SK-N-SH (cell line): ENCODE measurements at regions not wholly inside any gene's neighbourhood (a gene's known extent, or its start where the extent isn't known, plus 50 kb on each side); places are given as distances from the start of the nearest gene placed in this dataset.

ENCODE experiments used
- CTCF ChIA-PET: fragments of 300-600, 350-600 bp; formaldehyde crosslinking; extraction: SDS; loops from one replicate; lab custom pipeline; 2021; lab: Yijun Ruan, JAX
- POLR2A ChIA-PET: fragments of 350-600 bp; sonication (Branson Sonifier 250); formaldehyde crosslinking; extraction: SDS; loops from one replicate; lab custom pipeline; 2020; ENCODE audit warnings: antibody characterized with exemption, inconsistent platforms; lab: Yijun Ruan, JAX
- DNase-seq: peaks from one replicate; pipeline ENCODE4 v3.0.0; 2012
- H2AFZ ChIP-seq: fragments of 200-600 bp; sonication (generic); 2 replicates; pipeline ENCODE4 v1.8.1; 2016; ENCODE audit warnings: antibody characterized with exemption, mild to moderate bottlenecking, low read depth
- H3F3A ChIP-seq: fragments of 200-600 bp; sonication (generic); replicated peaks from 2 replicates; pipeline ENCODE3; 2016; ENCODE audit warnings: antibody characterized with exemption, mild to moderate bottlenecking; ENCODE audit not compliant: insufficient read depth
- H3K27ac ChIP-seq, 2 experiments: fragments of 200-500 bp in 1 of 2; fragments of 200-600 bp in 1 of 2; sonication (Bioruptor generic) in 1 of 2; sonication (generic), shearing (Covaris generic) in 1 of 2; 2 replicates each; pipeline versions ENCODE4 v1.5.1 to v1.6.1; 2014 to 2016; ENCODE audit warnings: low read depth in 2 of 2, inconsistent platforms in 1 of 2, low read length in 1 of 2, mild to moderate bottlenecking in 1 of 2, mixed read lengths in 1 of 2
- H3K27me3 ChIP-seq: fragments of 200-600 bp; sonication (generic), shearing (Covaris generic); 2 replicates; pipeline ENCODE4 v1.6.1; 2016; ENCODE audit warnings: mixed run types; ENCODE audit not compliant: insufficient read depth
- H3K36me3 ChIP-seq, 2 experiments: fragments of 200-500 bp in 1 of 2; fragments of 200-600 bp in 1 of 2; sonication (Bioruptor generic) in 1 of 2; sonication (generic) in 1 of 2; replicated peaks in 1 of 2; 2 replicates each; pipeline versions ENCODE3 to v1.5.1; 2014 to 2016; ENCODE audit warnings: low read length in 1 of 2, mild to moderate bottlenecking in 1 of 2; ENCODE audit not compliant: insufficient read depth in 2 of 2, control insufficient read depth in 1 of 2
- H3K4me1 ChIP-seq, 2 experiments: fragments of 200-500 bp in 1 of 2; fragments of 200-600 bp in 1 of 2; sonication (Bioruptor generic) in 1 of 2; sonication (generic), shearing (Covaris generic) in 1 of 2; 2 replicates each; pipeline versions ENCODE4 v1.5.1 to v1.6.1; 2014 to 2016; ENCODE audit warnings: low read depth in 1 of 2, low read length in 1 of 2, mixed run types in 1 of 2; ENCODE audit not compliant: insufficient read depth in 2 of 2, control insufficient read depth in 1 of 2
- H3K4me2 ChIP-seq: fragments of 200-600 bp; sonication (generic), shearing (Covaris generic); 2 replicates; pipeline ENCODE4 v1.6.1; 2017; ENCODE audit warnings: mixed run types
- H3K4me3 ChIP-seq, 2 experiments: fragments of 200-500 bp in 1 of 2; fragments of 200-600 bp in 1 of 2; sonication (Bioruptor generic) in 1 of 2; sonication (generic), shearing (Covaris generic) in 1 of 2; 2 replicates each; pipeline versions ENCODE4 v1.5.1 to v1.8.1; 2014 to 2016; ENCODE audit warnings: low read depth in 2 of 2, inconsistent platforms in 1 of 2, low read length in 1 of 2, mild to moderate bottlenecking in 1 of 2, mixed read lengths in 1 of 2, moderate library complexity in 1 of 2
- H3K79me2 ChIP-seq: fragments of 200-600 bp; sonication (generic); 2 replicates; pipeline ENCODE4 v1.8.1; 2017; ENCODE audit warnings: mild to moderate bottlenecking; ENCODE audit not compliant: insufficient read depth
- H3K9ac ChIP-seq: fragments of 200-600 bp; sonication (generic); 2 replicates; pipeline ENCODE4 v1.6.1; 2017; ENCODE audit warnings: mixed run types
- H3K9me2 ChIP-seq: fragments of 200-600 bp; sonication (generic); 2 replicates; pipeline ENCODE4 v1.6.1; 2017; ENCODE audit warnings: mixed run types
- H3K9me3 ChIP-seq: fragments of 200-600 bp; sonication (generic); 2 replicates; pipeline ENCODE4 v1.6.1; 2017; ENCODE audit warnings: mixed run types, mild to moderate bottlenecking, moderate library complexity
- H4K20me1 ChIP-seq: fragments of 200-600 bp; sonication (generic); 2 replicates; pipeline ENCODE4 v1.6.1; 2017; ENCODE audit warnings: mild to moderate bottlenecking, mixed run types; ENCODE audit not compliant: insufficient read depth
- CHD2 ChIP-seq: fragments of 150-350 bp; IDR thresholded peaks from 2 replicates; pipeline ENCODE4 v1.6.1; 2018; ENCODE audit warnings: low read length; ENCODE audit not compliant: partially characterized antibody
- EZH2phosphoT487 ChIP-seq: fragments of 200-600 bp; sonication (generic); IDR thresholded peaks from 2 replicates; pipeline ENCODE4 v1.6.1; 2017; ENCODE audit warnings: low read depth, mixed run types, mild to moderate bottlenecking, antibody characterized with exemption, moderate library complexity, borderline replicate concordance
- FOXJ3 ChIP-seq: sonication (generic); formaldehyde crosslinking; IDR thresholded peaks from 2 replicates; pipeline ENCODE4 v1.5.1; 2020; ENCODE audit warnings: mild to moderate bottlenecking, missing genetic modification reagents
- FOXM1 ChIP-seq: IDR thresholded peaks from 2 replicates; pipeline ENCODE4 v1.4.0; 2012; ENCODE audit warnings: low read depth, mild to moderate bottlenecking
- GATA2 ChIP-seq: sonication (generic); formaldehyde crosslinking; IDR thresholded peaks from 2 replicates; pipeline ENCODE4 v1.5.0; 2020; ENCODE audit warnings: mild to moderate bottlenecking, missing genetic modification reagents
- JUND ChIP-seq: IDR thresholded peaks from 2 replicates; pipeline ENCODE4 v1.4.0; 2012
- MEF2A ChIP-seq: IDR thresholded peaks from 2 replicates; pipeline ENCODE4 v1.4.0; 2012; ENCODE audit warnings: low read depth, borderline replicate concordance
- MXI1 ChIP-seq: IDR thresholded peaks from 2 replicates; pipeline ENCODE4 v1.6.1; 2012; ENCODE audit warnings: mild to moderate bottlenecking, low read depth, low read length, improper control_type of control experiment
- NRF1 ChIP-seq: IDR thresholded peaks from 2 replicates; pipeline ENCODE4 v1.6.1; 2012; ENCODE audit warnings: low read depth, mild to moderate bottlenecking, low read length
- PBX3 ChIP-seq: IDR thresholded peaks from 2 replicates; pipeline ENCODE4; 2012
- TCF12 ChIP-seq: IDR thresholded peaks from 2 replicates; pipeline ENCODE4 v1.4.0; 2012
- YY1 ChIP-seq: IDR thresholded peaks from 2 replicates; pipeline ENCODE4 v1.4.0; 2012; ENCODE audit warnings: low read depth, mild to moderate bottlenecking
- ZBTB33 ChIP-seq: IDR thresholded peaks from 2 replicates; pipeline ENCODE4 v1.4.0; 2012; ENCODE audit warnings: low read depth, borderline replicate concordance
- WGBS: methylation state at CpG from one replicate; pipeline ENCODE4 v1.1.6; 2017; ENCODE audit warnings: low lambda C conversion rate; 5-methylcytosine and 5-hydroxymethylcytosine counted together
- TF ChIP-seq, protein P1 (sequence below): IDR thresholded peaks from 2 replicates; pipeline ENCODE4 v1.4.0; 2012; ENCODE audit warnings: low read depth, borderline replicate concordance
- TF ChIP-seq, protein P2 (sequence below): IDR thresholded peaks from 2 replicates; pipeline ENCODE4 v1.4.0; 2012; ENCODE audit warnings: low read depth
- TF ChIP-seq, protein P3 (sequence below): IDR thresholded peaks from 2 replicates; pipeline ENCODE4 v1.6.1; 2012; ENCODE audit warnings: mild to moderate bottlenecking, low read depth, low read length, moderate library complexity

DNA sequence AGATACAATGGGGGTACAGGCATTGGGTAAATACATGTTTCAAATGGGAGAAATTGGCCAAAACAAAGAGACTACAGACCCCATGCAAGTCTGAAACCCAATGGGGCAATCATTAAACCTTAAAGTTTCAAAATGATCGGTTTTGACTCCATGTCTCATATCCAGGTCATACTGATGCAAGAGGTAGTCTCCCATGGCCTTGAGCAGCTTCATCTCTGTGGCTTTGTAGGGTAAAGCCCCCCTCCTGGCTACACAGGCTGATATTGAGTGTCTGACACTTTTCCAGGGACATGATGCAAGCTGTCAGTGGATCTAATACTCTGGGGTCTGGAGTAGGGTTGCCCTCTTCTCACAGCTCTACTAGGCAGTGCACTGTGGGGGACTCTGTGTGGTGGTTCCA, 286.1 kb downstream of the LRRIQ3 start (continued):
- TF ChIP-seq MXI1 (no peak), MEF2A (no peak), JUND (no peak)
- TF ChIP-seq, protein P1, sequence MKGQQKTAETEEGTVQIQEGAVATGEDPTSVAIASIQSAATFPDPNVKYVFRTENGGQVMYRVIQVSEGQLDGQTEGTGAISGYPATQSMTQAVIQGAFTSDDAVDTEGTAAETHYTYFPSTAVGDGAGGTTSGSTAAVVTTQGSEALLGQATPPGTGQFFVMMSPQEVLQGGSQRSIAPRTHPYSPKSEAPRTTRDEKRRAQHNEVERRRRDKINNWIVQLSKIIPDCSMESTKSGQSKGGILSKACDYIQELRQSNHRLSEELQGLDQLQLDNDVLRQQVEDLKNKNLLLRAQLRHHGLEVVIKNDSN = no peak
- TF ChIP-seq, all 33 proteins: peak for 0

DNA sequence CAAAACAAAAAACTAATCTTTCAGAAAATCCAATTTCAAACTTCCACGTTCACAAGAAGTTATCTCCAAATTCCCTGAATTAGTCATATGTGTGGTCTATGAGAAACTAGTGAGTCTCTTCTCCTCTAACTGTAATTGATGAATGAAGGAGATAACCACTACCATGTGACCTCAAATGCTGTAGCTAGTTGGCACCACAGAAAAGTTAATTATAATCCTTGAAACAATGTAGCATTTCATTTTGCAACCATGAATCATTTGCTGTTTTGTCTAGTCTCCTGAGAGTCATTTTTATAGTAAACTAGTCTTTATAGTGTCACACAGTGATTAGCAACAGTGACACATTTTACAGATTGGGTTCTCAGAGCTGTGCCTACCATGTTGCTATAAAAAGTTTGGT, 287.5 kb downstream of the LRRIQ3 start:
- CTCF ChIA-PET = interaction anchor here (1.3 kb wide), 1 partner anchor 563 kb away, joined by 3 read pairs; no protein-coding TSS in a partner anchor

DNA sequence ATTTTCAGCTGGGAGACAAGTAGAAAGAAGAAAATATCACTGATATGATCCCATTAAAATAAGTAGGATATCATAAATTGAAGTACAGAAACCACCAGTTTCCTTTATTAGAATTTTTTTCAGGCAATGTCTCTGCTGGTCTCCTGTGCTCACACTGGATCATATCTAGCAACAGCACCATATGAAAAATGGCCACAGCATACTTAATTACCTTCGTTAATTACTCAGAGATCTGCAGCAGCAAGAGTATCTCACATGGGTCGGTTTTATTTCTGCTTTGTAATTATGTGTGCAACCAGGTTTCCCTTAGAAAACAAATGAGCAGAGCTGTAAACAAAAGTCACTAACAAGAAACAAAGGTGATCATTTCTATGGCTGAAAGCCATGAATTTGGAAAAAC, 287.9 kb downstream of the LRRIQ3 start:
- no peak overlapping the region for H3K4me3 ChIP-seq
- H3F3A ChIP-seq = no peaks in the 10 kb centered on the region
- no peaks in the 10 kb centered on the region; a peak in 1 of 4 replicates for H3K4me1 ChIP-seq
- no peak overlapping the region for H2AFZ ChIP-seq
- no peaks in the 10 kb centered on the region for H4K20me1 ChIP-seq
- CTCF ChIA-PET = no interaction called here
- no peaks in the 10 kb centered on the region for H3K9me3 ChIP-seq
- no peaks in the 10 kb centered on the region for H3K36me3 ChIP-seq
- H3K79me2 ChIP-seq = no peaks in the 10 kb centered on the region
- 19% methylated on average over 2 of the region's 2 CpGs for WGBS
- DNase-seq = no peak
- no peak overlapping the region for H3K27ac ChIP-seq
- no peak overlapping the region for H3K9ac ChIP-seq
- H3K27me3 ChIP-seq = no peaks in the 10 kb centered on the region
- H3K4me2 ChIP-seq = no peak overlapping the region
- POLR2A ChIA-PET = no interaction called here
- H3K9me2 ChIP-seq = no peaks in the 10 kb centered on the region
- no peak for TF ChIP-seq TCF12
- TF ChIP-seq FOXM1 = no peak
- TF ChIP-seq, protein P1 = no peak
- no peak for TF ChIP-seq GATA2 (CRISPR knock-in tag)
- TF ChIP-seq, protein P2, sequence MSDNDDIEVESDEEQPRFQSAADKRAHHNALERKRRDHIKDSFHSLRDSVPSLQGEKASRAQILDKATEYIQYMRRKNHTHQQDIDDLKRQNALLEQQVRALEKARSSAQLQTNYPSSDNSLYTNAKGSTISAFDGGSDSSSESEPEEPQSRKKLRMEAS = no peak
- TF ChIP-seq EZH2phosphoT487 = no peak
- TF ChIP-seq, protein P3, sequence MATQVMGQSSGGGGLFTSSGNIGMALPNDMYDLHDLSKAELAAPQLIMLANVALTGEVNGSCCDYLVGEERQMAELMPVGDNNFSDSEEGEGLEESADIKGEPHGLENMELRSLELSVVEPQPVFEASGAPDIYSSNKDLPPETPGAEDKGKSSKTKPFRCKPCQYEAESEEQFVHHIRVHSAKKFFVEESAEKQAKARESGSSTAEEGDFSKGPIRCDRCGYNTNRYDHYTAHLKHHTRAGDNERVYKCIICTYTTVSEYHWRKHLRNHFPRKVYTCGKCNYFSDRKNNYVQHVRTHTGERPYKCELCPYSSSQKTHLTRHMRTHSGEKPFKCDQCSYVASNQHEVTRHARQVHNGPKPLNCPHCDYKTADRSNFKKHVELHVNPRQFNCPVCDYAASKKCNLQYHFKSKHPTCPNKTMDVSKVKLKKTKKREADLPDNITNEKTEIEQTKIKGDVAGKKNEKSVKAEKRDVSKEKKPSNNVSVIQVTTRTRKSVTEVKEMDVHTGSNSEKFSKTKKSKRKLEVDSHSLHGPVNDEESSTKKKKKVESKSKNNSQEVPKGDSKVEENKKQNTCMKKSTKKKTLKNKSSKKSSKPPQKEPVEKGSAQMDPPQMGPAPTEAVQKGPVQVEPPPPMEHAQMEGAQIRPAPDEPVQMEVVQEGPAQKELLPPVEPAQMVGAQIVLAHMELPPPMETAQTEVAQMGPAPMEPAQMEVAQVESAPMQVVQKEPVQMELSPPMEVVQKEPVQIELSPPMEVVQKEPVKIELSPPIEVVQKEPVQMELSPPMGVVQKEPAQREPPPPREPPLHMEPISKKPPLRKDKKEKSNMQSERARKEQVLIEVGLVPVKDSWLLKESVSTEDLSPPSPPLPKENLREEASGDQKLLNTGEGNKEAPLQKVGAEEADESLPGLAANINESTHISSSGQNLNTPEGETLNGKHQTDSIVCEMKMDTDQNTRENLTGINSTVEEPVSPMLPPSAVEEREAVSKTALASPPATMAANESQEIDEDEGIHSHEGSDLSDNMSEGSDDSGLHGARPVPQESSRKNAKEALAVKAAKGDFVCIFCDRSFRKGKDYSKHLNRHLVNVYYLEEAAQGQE = no peak
- TF ChIP-seq NRF1 = no peak
- no peak for TF ChIP-seq FOXJ3 (CRISPR knock-in tag)
- no peak for TF ChIP-seq CHD2
- TF ChIP-seq ZBTB33 = no peak

More for the DNA sequence above, 287.5 kb downstream of the LRRIQ3 start:
- Histone ChIP-seq H3K4me3 (no peak overlapping the region), H2AFZ (no peak overlapping the region), H3K4me2 (no peak overlapping the region), H3K9ac (no peak overlapping the region), H3K4me1 (no peaks in the 10 kb centered on the region; a peak in 1 of 4 replicates), H3F3A (no peaks in the 10 kb centered on the region), H3K27ac (no peak overlapping the region), H3K9me3 (no peaks in the 10 kb centered on the region), H4K20me1 (no peaks in the 10 kb centered on the region), H3K36me3 (no peaks in the 10 kb centered on the region), H3K79me2 (no peaks in the 10 kb centered on the region), H3K27me3 (no peaks in the 10 kb centered on the region), H3K9me2 (no peaks in the 10 kb centered on the region)
- no peak for TF ChIP-seq FOXM1
- no peak for TF ChIP-seq YY1
- TF ChIP-seq TCF12 = no peak
- no peak for TF ChIP-seq PBX3
- no peak for TF ChIP-seq MXI1
- TF ChIP-seq MEF2A = no peak
- WGBS = 12% methylated on average over 1 of the region's 1 CpG
- DNase-seq = no peak
- POLR2A ChIA-PET = no interaction called here
